GM12878 (cell line): ENCODE measurements at regions not wholly inside any gene's neighbourhood (a gene's known extent, or its start where the extent isn't known, plus 50 kb on each side); places are given as distances from the start of the nearest gene placed in this dataset.

ENCODE experiments used
- ATF2 ChIP-seq: IDR thresholded peaks from 2 replicates; pipeline ENCODE4 v1.6.1; 2012; ENCODE audit warnings: low read length, inconsistent platforms
- CTCF ChIP-seq, 3 experiments: IDR thresholded peaks in 2 of 3; conservative IDR thresholded peaks in 1 of 3; 2 replicates each; pipeline ENCODE4 v1.5.1; 2011; ENCODE audit warnings: low read depth in 3 of 3, low read length in 3 of 3, mild to moderate bottlenecking in 3 of 3, control low read depth in 2 of 3, moderate library complexity in 2 of 3, inconsistent platforms in 1 of 3, mixed read lengths in 1 of 3; ENCODE audit not compliant: control insufficient read depth in 2 of 3, insufficient read depth in 1 of 3; ENCODE audit errors: extremely low read depth in 1 of 3
- EZH2 ChIP-seq: IDR thresholded peaks from 2 replicates; pipeline ENCODE4 v1.6.1; 2012; ENCODE audit warnings: low read depth, mild to moderate bottlenecking, control low read depth, inconsistent platforms, low read length, borderline replicate concordance; ENCODE audit not compliant: control insufficient read depth
- NR2C2 ChIP-seq: IDR thresholded peaks from 2 replicates; pipeline ENCODE4 v1.6.1; 2011; ENCODE audit warnings: borderline replicate concordance, low read depth; ENCODE audit not compliant: control insufficient read depth, insufficient read length
- REST ChIP-seq: IDR thresholded peaks from 2 replicates; pipeline ENCODE4 v1.6.1; 2012; ENCODE audit warnings: mild to moderate bottlenecking, low read depth, low read length
- TCF7 ChIP-seq: IDR thresholded peaks from 2 replicates; pipeline ENCODE4 v1.6.1; 2014; ENCODE audit warnings: antibody characterized with exemption, borderline replicate concordance
- TF ChIP-seq, protein P1 (sequence below): fragments of 450-650 bp; formaldehyde crosslinking; IDR thresholded peaks from 2 replicates; pipeline ENCODE4 v1.4.0; 2020; ENCODE audit warnings: mild to moderate bottlenecking, moderate library complexity

- no peak for TF ChIP-seq REST
- no peak for TF ChIP-seq NR2C2
- TF ChIP-seq CTCF (IDR thresholded peaks at IDR 0.05 in 2 of 3, conservative IDR thresholded peaks at IDR 0.05 in 1 of 3; ENCODE audit: control insufficient read depth in 2 of 3, extremely low read depth in 1 of 3, insufficient read depth in 1 of 3, low read depth in 3 of 3, low read length in 3 of 3) = no peak
- TF ChIP-seq TCF7 = no peak
- no peak for TF ChIP-seq ATF2
- TF ChIP-seq, protein P1, sequence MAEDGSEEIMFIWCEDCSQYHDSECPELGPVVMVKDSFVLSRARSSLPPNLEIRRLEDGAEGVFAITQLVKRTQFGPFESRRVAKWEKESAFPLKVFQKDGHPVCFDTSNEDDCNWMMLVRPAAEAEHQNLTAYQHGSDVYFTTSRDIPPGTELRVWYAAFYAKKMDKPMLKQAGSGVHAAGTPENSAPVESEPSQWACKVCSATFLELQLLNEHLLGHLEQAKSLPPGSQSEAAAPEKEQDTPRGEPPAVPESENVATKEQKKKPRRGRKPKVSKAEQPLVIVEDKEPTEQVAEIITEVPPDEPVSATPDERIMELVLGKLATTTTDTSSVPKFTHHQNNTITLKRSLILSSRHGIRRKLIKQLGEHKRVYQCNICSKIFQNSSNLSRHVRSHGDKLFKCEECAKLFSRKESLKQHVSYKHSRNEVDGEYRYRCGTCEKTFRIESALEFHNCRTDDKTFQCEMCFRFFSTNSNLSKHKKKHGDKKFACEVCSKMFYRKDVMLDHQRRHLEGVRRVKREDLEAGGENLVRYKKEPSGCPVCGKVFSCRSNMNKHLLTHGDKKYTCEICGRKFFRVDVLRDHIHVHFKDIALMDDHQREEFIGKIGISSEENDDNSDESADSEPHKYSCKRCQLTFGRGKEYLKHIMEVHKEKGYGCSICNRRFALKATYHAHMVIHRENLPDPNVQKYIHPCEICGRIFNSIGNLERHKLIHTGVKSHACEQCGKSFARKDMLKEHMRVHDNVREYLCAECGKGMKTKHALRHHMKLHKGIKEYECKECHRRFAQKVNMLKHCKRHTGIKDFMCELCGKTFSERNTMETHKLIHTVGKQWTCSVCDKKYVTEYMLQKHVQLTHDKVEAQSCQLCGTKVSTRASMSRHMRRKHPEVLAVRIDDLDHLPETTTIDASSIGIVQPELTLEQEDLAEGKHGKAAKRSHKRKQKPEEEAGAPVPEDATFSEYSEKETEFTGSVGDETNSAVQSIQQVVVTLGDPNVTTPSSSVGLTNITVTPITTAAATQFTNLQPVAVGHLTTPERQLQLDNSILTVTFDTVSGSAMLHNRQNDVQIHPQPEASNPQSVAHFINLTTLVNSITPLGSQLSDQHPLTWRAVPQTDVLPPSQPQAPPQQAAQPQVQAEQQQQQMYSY (CRISPR knock-in tag) = no peak
- no peak for TF ChIP-seq EZH2
Measured at GRCh38 chr1:172851077-172851476, 192.2 kb downstream of the FASLG start.
